HG02884 (cell line): ENCODE measurements at regions not wholly inside any gene's neighbourhood (a gene's known extent, or its start where the extent isn't known, plus 50 kb on each side); places are given as distances from the start of the nearest gene placed in this dataset.

Experiments
- ATAC-seq: cut with Tn5 transposase; IDR thresholded peaks from one replicate; pipeline ENCODE4 v1.9.1; 2021; ENCODE audit warnings: mild to moderate bottlenecking, moderate library complexity; ENCODE audit not compliant: unreplicated experiment

- no peak for ATAC-seq
These were observed 99.8 kb upstream of the YPEL5 start for GRCh38 chr2:30046979-30047378.

DNA sequence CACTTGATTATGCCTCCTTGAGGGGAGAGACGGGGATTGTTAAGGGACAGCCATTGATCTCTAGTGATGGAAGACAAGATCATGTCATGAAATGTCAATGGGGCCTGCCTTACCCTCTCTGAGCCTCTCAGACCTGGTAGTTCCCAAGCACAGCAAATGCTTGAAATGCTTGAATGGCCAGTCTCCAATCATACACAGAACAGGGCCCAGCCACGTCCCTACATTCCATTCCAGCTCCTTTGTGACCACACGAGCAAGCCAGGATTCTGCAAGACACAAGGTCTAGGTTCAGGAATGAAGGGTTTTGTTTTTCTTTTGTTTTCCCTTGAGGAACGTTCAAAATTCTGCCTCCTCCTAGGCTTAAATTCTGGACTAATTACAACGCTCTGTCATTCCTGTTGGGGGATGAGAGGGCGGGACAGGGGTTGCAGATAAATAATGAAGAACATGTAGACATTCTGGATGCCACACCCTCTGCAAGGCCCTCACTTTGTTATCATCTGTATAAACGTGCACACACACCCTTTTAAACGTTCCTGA, 98.1 kb upstream of the YPEL5 start:
- no peak for ATAC-seq

GRCh38 chr2:30055548-30055947, 91.3 kb upstream of the YPEL5 start:
- no peak for ATAC-seq

DNA sequence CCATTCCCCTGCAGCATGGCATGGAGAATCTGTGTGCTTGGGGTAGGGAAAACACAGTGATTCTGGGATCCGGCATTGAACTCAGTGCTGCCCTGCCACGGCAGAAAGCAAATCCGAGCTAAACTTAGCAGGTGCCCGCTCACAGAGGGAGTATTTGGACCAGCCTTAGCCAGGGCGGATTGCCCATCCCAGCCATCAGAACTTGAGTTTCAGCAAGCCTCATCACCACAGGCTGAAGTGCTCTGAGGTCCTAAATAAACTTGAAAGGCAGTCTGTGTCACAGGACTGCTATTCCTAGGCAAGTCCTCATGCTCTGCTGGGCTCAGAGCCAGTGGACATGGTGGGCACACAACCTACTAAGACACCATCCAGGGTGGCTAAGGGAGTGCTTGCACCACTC, 86.2 kb upstream of the YPEL5 start:
- ATAC-seq = no peak

- ATAC-seq = no peak
These were observed 78.7 kb upstream of the YPEL5 start for GRCh38 chr2:30068067-30068466.

DNA sequence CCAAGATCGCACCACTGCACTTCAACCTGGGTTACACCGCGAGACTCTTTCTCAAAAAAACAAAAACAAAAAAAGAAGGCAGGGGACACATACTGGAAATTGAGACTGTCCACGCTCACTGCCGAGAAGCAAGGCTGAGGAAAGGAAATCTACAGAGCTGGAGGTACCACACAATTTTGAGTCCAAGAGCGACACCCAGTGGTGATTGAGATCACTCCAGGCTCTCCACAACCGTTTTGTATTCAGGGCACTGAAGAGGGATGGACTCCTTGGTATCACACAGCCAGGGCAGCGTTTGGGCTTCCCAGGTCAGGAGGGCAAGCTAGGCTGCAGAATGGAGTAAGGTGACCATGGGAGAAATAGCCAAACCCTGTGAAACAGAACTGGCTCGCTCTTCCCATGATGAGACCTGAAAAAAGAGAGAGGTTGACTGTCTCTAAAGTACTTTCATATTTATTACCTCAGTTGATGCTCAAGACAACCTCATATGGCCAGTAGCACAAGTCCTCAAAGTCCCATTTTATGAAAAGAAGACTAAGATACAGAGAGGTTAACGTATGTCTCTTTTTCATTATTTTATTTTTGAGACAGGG, 74.5 kb upstream of the YPEL5 start:
- no peak for ATAC-seq

DNA sequence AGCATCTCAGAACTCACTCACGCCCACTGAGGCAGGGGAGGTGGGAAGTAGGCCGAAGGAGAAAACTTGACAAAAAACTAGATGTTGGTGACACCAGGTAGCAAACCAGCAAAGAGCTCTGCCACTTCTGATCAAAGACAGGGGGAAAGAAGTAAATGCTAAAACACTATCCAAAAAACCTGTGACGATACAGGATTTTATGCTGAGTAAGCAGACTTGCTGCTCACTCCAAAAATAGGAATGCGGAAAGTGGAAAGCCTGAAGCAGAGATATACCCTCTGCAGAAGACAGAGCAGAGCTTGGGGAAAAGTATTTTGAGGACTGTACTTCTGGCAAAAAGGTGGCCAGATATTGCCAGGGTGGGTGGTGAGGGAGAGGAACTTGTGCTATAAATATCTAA, 73.3 kb upstream of the YPEL5 start:
- ATAC-seq = no peak

DNA sequence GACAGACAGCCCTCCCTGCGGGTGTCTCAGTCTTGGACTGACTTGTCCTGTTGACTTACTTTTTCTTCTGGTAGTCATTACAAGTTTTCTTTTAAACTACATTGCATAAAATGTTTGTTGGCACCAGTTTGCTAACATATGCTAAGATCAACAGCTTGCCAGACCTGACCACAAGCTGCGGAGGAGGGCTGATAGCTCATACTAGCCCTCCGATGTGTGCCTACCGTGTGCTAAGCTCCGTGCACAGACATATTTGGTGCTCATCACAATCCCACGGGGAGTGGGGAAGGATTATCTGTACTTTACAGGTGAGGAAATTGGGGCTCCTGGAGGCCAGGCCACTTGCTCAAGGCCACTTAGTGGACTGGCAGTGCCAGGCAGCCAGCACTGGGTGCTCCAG, 72.8 kb upstream of the YPEL5 start:
- no peak for ATAC-seq

DNA sequence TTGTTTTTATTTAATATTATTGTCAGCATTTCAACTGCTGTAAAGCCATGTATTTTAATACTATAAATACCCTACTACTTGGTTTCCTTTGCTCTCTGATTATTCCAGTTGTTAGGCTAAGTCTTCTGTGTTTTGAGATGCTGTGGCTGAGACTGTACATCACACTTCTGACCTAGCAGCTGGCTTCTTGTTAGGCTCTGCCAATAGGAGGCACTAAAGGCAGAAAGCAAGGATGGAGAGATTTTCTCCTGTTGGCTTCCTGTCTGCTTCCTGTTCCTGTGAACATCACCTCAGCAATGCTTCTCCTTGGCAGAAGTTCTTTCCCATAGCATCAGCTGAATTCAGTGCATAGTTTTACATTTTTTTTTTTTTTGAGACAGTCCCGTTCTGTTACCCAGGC, 68.3 kb upstream of the YPEL5 start:
- ATAC-seq = no peak

DNA sequence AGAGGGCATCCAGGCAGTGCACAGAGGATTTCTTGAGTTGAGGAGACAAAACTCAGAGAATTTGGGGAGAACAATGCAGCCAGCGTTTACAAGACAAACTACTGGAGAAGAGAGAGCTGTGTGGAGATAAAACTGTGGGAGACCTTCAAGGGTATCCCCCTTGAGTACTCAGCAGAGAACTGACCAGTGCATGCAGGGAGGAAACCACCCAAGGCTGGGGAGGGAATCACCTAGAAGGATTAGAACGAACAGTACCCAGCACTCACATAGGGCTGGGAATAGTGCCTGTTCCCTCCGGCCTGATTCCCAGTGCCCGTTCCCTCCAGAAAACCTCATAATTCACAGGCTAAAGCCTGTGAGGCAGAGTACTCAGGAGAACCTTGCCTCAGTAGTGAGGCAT, 61.9 kb upstream of the YPEL5 start:
- ATAC-seq = no peak

DNA sequence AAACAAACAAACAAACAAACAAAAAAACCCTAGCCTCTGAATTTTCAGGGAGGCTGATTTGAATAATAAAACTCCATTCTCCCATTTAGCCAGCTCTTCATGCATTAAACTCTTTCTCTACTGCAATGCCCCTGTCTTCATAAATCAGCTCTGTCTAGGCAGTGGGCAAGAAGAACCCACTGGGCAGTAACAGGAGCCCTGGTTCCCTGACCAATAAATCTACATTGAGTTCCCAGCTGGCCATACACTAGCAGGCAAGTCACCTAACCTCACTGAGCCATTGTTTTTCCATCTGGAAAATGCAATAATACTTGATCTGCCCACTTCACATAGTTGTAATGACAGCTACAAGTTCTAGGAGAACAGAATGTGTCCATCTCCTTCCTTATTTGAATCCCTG, 57.6 kb upstream of the YPEL5 start:
- no peak for ATAC-seq

GRCh38 chr2:30095402-30095801, 51.4 kb upstream of the YPEL5 start:
- ATAC-seq = no peak

DNA sequence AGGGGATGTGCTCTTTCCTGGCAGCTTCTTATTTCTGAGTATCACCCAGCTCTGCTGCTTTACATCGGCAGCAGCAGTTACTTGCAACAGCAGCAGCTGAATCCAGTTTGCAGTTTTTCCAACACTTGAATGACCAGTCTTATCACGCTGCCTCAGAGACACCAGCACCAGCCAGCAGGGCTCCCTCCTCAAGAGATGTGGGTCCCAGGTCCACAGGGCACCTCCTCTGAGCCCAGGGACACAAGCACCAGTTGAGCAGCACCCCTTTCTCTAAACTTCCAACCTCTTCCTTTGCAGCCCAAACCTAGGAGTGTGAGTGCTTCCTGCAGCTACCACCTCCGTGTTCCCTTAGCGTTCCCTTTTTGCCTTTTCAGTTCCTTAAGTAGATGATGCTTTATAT, 50.4 kb upstream of the YPEL5 start:
- ATAC-seq = no peak
